Mesendoderm (in vitro differentiated cells): ENCODE measurements at regions not wholly inside any gene's neighbourhood (a gene's known extent, or its start where the extent isn't known, plus 50 kb on each side); places are given as distances from the start of the nearest gene placed in this dataset.

ENCODE experiments used
- DNase-seq: peaks from one replicate; pipeline ENCODE4 v3.0.0; 2013
- H2AK5ac ChIP-seq: 2 replicates; pipeline ENCODE4 v1.6.1; 2013; ENCODE audit warnings: low read length, inconsistent platforms
- H2BK120ac ChIP-seq: 2 replicates; pipeline ENCODE4 v1.6.1; 2013; ENCODE audit warnings: low read depth, mild to moderate bottlenecking, low read length, moderate library complexity, mixed read lengths
- H2BK15ac ChIP-seq: replicated peaks from 2 replicates; pipeline ENCODE4 v1.6.1; 2013; ENCODE audit warnings: low read depth, mild to moderate bottlenecking, moderate library complexity
- H2BK5ac ChIP-seq: 2 replicates; pipeline ENCODE4 v1.6.1; 2013; ENCODE audit warnings: low read length, inconsistent platforms
- H3K18ac ChIP-seq: 2 replicates; pipeline ENCODE4 v1.6.1; 2013; ENCODE audit warnings: mild to moderate bottlenecking, low read length, mixed read lengths
- H3K23ac ChIP-seq: one replicate; pipeline ENCODE4 v1.6.1; 2013; ENCODE audit warnings: low read length
- H3K27ac ChIP-seq: 2 replicates; pipeline ENCODE4 v1.5.1; 2013; ENCODE audit warnings: low read depth, mild to moderate bottlenecking, inconsistent platforms, low read length, moderate library complexity
- H3K27me3 ChIP-seq: 2 replicates; pipeline ENCODE4 v1.6.1; 2013; ENCODE audit warnings: low read length, control low read depth, mild to moderate bottlenecking, inconsistent platforms; ENCODE audit not compliant: insufficient read depth, poor library complexity
- H3K36me3 ChIP-seq: 2 replicates; pipeline ENCODE4 v1.6.1; 2013; ENCODE audit warnings: low read length, inconsistent platforms; ENCODE audit not compliant: control insufficient read depth, insufficient read depth
- H3K4ac ChIP-seq: one replicate; pipeline ENCODE4 v1.6.1; 2013; ENCODE audit warnings: low read depth, mild to moderate bottlenecking, low read length, moderate library complexity
- H3K4me1 ChIP-seq: 2 replicates; pipeline ENCODE4 v1.6.1; 2013; ENCODE audit warnings: low read depth, low read length, inconsistent platforms; ENCODE audit not compliant: control insufficient read depth
- H3K4me2 ChIP-seq: 2 replicates; pipeline ENCODE4 v1.6.1; 2013; ENCODE audit warnings: low read length
- H3K4me3 ChIP-seq: 2 replicates; pipeline ENCODE4 v1.5.1; 2013; ENCODE audit warnings: mild to moderate bottlenecking, low read length
- H3K56ac ChIP-seq: one replicate; pipeline ENCODE4 v1.6.1; 2013; ENCODE audit warnings: low read length
- H3K79me1 ChIP-seq: 2 replicates; pipeline ENCODE4 v1.6.1; 2013; ENCODE audit warnings: low read length, inconsistent platforms
- H3K79me2 ChIP-seq: 2 replicates; pipeline ENCODE4 v1.6.1; 2013; ENCODE audit warnings: mild to moderate bottlenecking, low read length; ENCODE audit not compliant: control insufficient read depth, insufficient read depth
- H3K9ac ChIP-seq: 2 replicates; pipeline ENCODE4 v1.6.1; 2013; ENCODE audit warnings: low read length, inconsistent platforms
- H4K5ac ChIP-seq: one replicate; pipeline ENCODE4 v1.6.1; 2013; ENCODE audit warnings: low read length
- H4K8ac ChIP-seq: one replicate; pipeline ENCODE4 v1.6.1; 2013; ENCODE audit warnings: low read depth, mild to moderate bottlenecking, control low read depth, low read length, moderate library complexity
- WGBS: extraction: QIAGEN DNeasy Blood & Tissue Kit; methylation state at CpG from one replicate; pipeline ENCODE4 v1.1.7; 2013; ENCODE audit warnings: low lambda C conversion rate, missing lambda C conversion rate; ENCODE audit not compliant: insufficient coverage; ENCODE audit errors: extremely low coverage; 5-methylcytosine and 5-hydroxymethylcytosine counted together

DNA sequence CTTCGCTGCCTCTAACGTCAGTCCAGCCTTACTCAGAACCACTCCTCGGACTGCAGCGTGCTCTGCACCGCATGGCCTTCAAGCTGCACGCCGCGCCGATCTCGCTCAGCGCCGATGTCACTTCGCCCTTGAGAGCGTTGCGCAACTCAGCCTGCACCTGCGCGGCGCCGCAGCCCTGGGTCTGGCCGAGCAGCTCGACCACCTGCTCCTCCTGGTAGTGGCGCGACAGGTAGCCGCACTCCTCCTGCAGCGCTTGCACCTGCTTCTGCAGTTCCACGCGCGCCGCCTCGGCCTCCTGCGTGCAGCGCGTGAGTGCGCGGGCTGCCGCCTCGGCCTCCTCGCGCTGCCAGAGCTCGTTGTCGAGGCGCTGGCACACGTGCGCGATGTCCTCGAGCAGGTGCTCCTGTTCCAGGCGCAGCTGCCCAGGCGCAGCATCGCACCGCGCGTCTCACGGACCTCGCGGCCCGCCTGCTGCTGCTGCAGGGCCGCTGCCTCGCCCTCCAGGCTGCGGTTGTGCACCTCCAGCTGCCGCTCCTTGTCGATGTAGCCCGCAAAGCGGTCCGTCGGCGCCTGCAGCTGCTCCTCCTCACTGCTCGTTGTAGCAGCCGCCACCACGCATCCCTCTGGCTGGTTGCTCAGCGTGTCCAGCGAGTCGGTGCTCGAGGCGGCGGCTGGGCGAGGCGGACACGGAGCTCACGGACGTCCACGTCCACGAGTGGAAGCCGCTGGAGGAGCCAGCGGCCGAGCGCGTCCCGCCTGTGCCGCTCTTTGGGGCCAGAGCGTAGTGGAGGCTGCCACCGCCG is 380.6 kb upstream of the CHD6 start:
- no peak overlapping the region for H3K9ac ChIP-seq
- H2AK5ac ChIP-seq = no peak overlapping the region
- DNase-seq = no peak
- H3K23ac ChIP-seq = no peak overlapping the region
- no peaks in the 10 kb centered on the region for H3K79me1 ChIP-seq
- H3K4ac ChIP-seq = no peak overlapping the region
- no peaks in the 10 kb centered on the region for H3K27me3 ChIP-seq
- WGBS = no CpG with 5 or more reads among the region's 92 CpGs
- H3K4me1 ChIP-seq = no peaks in the 10 kb centered on the region
- no peak overlapping the region for H2BK120ac ChIP-seq
- no peak overlapping the region for H3K4me2 ChIP-seq
- H3K36me3 ChIP-seq = no peaks in the 10 kb centered on the region
- no peak overlapping the region for H3K4me3 ChIP-seq
- H3K79me2 ChIP-seq = no peaks in the 10 kb centered on the region
- no peak overlapping the region for H4K5ac ChIP-seq
- H3K27ac ChIP-seq = no peak overlapping the region
- no peak overlapping the region for H3K18ac ChIP-seq
- no peak overlapping the region for H2BK5ac ChIP-seq
- H2BK15ac ChIP-seq = no peak overlapping the region
- no peak overlapping the region for H4K8ac ChIP-seq
- H3K56ac ChIP-seq = no peak overlapping the region

- no peak overlapping the region for H2BK120ac ChIP-seq
- H3K27ac ChIP-seq = no peak overlapping the region
- H3K56ac ChIP-seq = no peak overlapping the region
- no CpG with 5 or more reads among the region's 3 CpGs for WGBS
- no peak overlapping the region for H3K4me2 ChIP-seq
- H3K23ac ChIP-seq = no peak overlapping the region
- H2BK5ac ChIP-seq = no peak overlapping the region
- H4K5ac ChIP-seq = no peak overlapping the region
- no peaks in the 10 kb centered on the region for H3K4me1 ChIP-seq
- DNase-seq = no peak
- no peaks in the 10 kb centered on the region for H3K79me1 ChIP-seq
- no peaks in the 10 kb centered on the region for H3K27me3 ChIP-seq
- H3K4ac ChIP-seq = no peak overlapping the region
- H3K79me2 ChIP-seq = no peaks in the 10 kb centered on the region
- H4K8ac ChIP-seq = no peak overlapping the region
- H3K18ac ChIP-seq = no peak overlapping the region
- H2BK15ac ChIP-seq = no peak overlapping the region
- H2AK5ac ChIP-seq = no peak overlapping the region
- H3K9ac ChIP-seq = no peak overlapping the region
- no peaks in the 10 kb centered on the region for H3K36me3 ChIP-seq
- H3K4me3 ChIP-seq = no peak overlapping the region
Measured at GRCh38 chr20:41996951-41997350, 378.8 kb upstream of the CHD6 start.

- Histone ChIP-seq H3K4me2 (no peak overlapping the region), H3K27ac (no peak overlapping the region), H3K79me2 (no peaks in the 10 kb centered on the region), H3K9ac (no peak overlapping the region), H3K18ac (no peak overlapping the region), H2AK5ac (no peak overlapping the region), H4K5ac (no peak overlapping the region), H4K8ac (no peak overlapping the region), H2BK5ac (no peak overlapping the region), H3K23ac (no peak overlapping the region), H3K4me1 (no peaks in the 10 kb centered on the region), H2BK120ac (no peak overlapping the region), H3K79me1 (no peaks in the 10 kb centered on the region), H3K27me3 (no peaks in the 10 kb centered on the region), H3K56ac (no peak overlapping the region), H3K36me3 (no peaks in the 10 kb centered on the region), H2BK15ac (no peak overlapping the region), H3K4me3 (no peak overlapping the region), H3K4ac (no peak overlapping the region)
- WGBS = no CpG with 5 or more reads among the region's 4 CpGs
- DNase-seq = no peak
Measured at GRCh38 chr20:41992481-41992880, 374.3 kb upstream of the CHD6 start.

DNA sequence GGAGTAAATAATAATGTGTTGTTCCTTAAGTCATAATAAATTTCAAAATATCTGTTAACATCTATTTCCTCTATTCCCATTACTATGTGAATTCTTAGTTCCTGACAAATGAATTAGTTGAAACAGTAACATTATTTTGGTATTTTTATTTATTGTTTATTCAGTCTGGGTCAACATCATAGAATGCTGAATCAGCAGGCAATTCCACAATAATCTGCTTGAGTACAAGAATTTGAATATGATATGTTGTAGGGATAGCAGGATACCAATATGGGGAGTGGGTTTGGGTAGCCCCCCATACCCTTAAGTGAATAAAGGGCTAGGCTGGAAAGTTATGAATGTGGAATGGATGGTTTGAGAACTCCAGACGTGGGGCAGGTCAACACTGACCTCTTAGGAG is 373.2 kb upstream of the CHD6 start:
- H3K4me2 ChIP-seq = no peak overlapping the region
- no peak overlapping the region for H2BK15ac ChIP-seq
- no peaks in the 10 kb centered on the region for H3K79me1 ChIP-seq
- no CpG with 5 or more reads among the region's 1 CpG for WGBS
- H3K36me3 ChIP-seq = no peaks in the 10 kb centered on the region
- H3K9ac ChIP-seq = no peak overlapping the region
- no peak overlapping the region for H3K4ac ChIP-seq
- no peak overlapping the region for H3K56ac ChIP-seq
- H2BK5ac ChIP-seq = no peak overlapping the region
- DNase-seq = no peak
- no peak overlapping the region for H3K4me3 ChIP-seq
- H4K5ac ChIP-seq = no peak overlapping the region
- no peak overlapping the region for H2AK5ac ChIP-seq
- H3K18ac ChIP-seq = no peak overlapping the region
- H2BK120ac ChIP-seq = no peak overlapping the region
- H4K8ac ChIP-seq = no peak overlapping the region
- H3K27ac ChIP-seq = no peak overlapping the region
- no peak overlapping the region for H3K23ac ChIP-seq
- no peaks in the 10 kb centered on the region for H3K79me2 ChIP-seq
- H3K4me1 ChIP-seq = no peaks in the 10 kb centered on the region
- no peaks in the 10 kb centered on the region for H3K27me3 ChIP-seq

- H3K79me1 ChIP-seq = no peaks in the 10 kb centered on the region
- no peak overlapping the region for H2BK120ac ChIP-seq
- H3K27me3 ChIP-seq = no peaks in the 10 kb centered on the region
- no peaks in the 10 kb centered on the region for H3K36me3 ChIP-seq
- H3K18ac ChIP-seq = no peak overlapping the region
- no peak overlapping the region for H2BK5ac ChIP-seq
- no peak overlapping the region for H3K4ac ChIP-seq
- no peak overlapping the region for H3K56ac ChIP-seq
- H3K79me2 ChIP-seq = no peaks in the 10 kb centered on the region
- no peak overlapping the region for H2BK15ac ChIP-seq
- H3K4me3 ChIP-seq = no peak overlapping the region
- WGBS = no CpG with 5 or more reads among the region's 10 CpGs
- no peak overlapping the region for H3K27ac ChIP-seq
- H4K8ac ChIP-seq = no peak overlapping the region
- H2AK5ac ChIP-seq = no peak overlapping the region
- H4K5ac ChIP-seq = no peak overlapping the region
- DNase-seq = no peak
- no peak overlapping the region for H3K9ac ChIP-seq
- H3K4me1 ChIP-seq = no peaks in the 10 kb centered on the region
- H3K4me2 ChIP-seq = no peak overlapping the region
- H3K23ac ChIP-seq = no peak overlapping the region
Measured at GRCh38 chr20:41989935-41990635, 371.9 kb upstream of the CHD6 start.
